Upper lobe of right lung (tissue), 1 donor: ENCODE measurements at regions not wholly inside any gene's neighbourhood (a gene's known extent, or its start where the extent isn't known, plus 50 kb on each side); places are given as distances from the start of the nearest gene placed in this dataset.

ENCODE experiments used
- ATAC-seq: fragments of 200-7000 bp; cut with Tn5 transposase; one replicate; pipeline ENCODE4 v1.9.1; 2020; ENCODE audit warnings: mild to moderate bottlenecking, moderate library complexity
- DNase-seq: peaks from one replicate; pipeline ENCODE4 v3.0.0-alpha.2; 2020
- H3K27ac ChIP-seq: fragments of 200-600 bp; one replicate; pipeline ENCODE4 v1.8.0; 2022
- H3K27me3 ChIP-seq: fragments of 200-600 bp; one replicate; pipeline ENCODE4 v1.8.0; 2022; ENCODE audit warnings: mild to moderate bottlenecking
- H3K36me3 ChIP-seq: fragments of 200-600 bp; one replicate; pipeline ENCODE4 v1.8.0; 2022
- H3K4me1 ChIP-seq: fragments of 200-600 bp; one replicate; pipeline ENCODE4 v1.8.0; 2022
- H3K4me3 ChIP-seq: fragments of 200-600 bp; one replicate; pipeline ENCODE4 v1.8.0; 2022; ENCODE audit warnings: mild to moderate bottlenecking
- H3K9me3 ChIP-seq: fragments of 200-600 bp; one replicate; pipeline ENCODE4 v1.8.0; 2022
- intact Hi-C: fragments of 100-400 bp; cut with DNase I; formaldehyde crosslinking; loops from one replicate; pipeline ENCODE4 v1.11.0; 2022
- TF ChIP-seq, protein P1 (sequence below): fragments of 200-600 bp; IDR thresholded peaks from one replicate; pipeline ENCODE4 v1.8.0; 2022; ENCODE audit warnings: antibody characterized with exemption
- donor health status: DM: no; HTN: yes; CAD: no; lungs with severe emphysema.

DNA sequence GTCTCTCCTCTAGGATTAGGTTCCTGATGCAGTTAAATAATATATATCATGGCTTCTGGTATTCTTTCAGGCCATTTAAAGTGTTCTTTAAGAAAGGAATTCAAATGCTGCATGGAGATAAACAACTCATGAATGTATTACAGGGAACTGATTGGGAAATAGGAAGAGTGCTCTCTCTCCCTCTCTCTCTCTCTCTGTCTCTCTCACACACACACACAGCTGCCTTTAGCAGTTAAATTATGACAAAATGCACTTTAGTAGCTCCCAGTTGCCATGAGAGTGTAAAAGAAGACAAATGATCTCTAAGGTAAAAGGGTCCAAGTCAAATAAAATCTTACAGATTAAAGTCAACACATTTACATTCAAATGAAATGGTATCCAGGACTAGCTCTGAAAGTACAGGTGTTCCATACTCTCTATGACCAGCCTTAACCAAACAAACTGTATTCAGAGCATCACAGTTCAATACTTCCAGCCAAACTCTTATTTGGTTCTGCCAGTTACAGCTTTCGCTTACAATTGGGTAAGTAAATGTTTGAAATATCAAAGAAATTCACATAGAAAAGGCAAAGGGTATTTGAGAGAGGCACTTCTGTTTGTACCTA, 94.7 kb upstream of the CXXC4 start:
- Histone ChIP-seq H3K27me3 (no peaks in the 10 kb centered on the region), H3K4me1 (no peaks in the 10 kb centered on the region), H3K36me3 (no peaks in the 10 kb centered on the region), H3K4me3 (no peak overlapping the region), H3K9me3 (no peaks in the 10 kb centered on the region), H3K27ac (no peak overlapping the region)
- TF ChIP-seq, protein P1, sequence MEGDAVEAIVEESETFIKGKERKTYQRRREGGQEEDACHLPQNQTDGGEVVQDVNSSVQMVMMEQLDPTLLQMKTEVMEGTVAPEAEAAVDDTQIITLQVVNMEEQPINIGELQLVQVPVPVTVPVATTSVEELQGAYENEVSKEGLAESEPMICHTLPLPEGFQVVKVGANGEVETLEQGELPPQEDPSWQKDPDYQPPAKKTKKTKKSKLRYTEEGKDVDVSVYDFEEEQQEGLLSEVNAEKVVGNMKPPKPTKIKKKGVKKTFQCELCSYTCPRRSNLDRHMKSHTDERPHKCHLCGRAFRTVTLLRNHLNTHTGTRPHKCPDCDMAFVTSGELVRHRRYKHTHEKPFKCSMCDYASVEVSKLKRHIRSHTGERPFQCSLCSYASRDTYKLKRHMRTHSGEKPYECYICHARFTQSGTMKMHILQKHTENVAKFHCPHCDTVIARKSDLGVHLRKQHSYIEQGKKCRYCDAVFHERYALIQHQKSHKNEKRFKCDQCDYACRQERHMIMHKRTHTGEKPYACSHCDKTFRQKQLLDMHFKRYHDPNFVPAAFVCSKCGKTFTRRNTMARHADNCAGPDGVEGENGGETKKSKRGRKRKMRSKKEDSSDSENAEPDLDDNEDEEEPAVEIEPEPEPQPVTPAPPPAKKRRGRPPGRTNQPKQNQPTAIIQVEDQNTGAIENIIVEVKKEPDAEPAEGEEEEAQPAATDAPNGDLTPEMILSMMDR: no peak
- no peak for ATAC-seq
- DNase-seq: no peak
- intact Hi-C loops: no loop called here

GRCh38 chr4:104591510-104591911, 96.8 kb upstream of the CXXC4 start:
- no peaks in the 10 kb centered on the region for H3K27me3 ChIP-seq
- intact Hi-C loops: no loop called here
- H3K9me3 ChIP-seq: no peaks in the 10 kb centered on the region
- TF ChIP-seq, protein P1: no peak
- H3K36me3 ChIP-seq: no peaks in the 10 kb centered on the region
- H3K4me3 ChIP-seq: no peak overlapping the region
- DNase-seq (no peak), ATAC-seq (peak; percentile 55)
- H3K4me1 ChIP-seq: no peaks in the 10 kb centered on the region
- H3K27ac ChIP-seq: no peak overlapping the region

GRCh38 chr4:104592183-104592582, 97.5 kb upstream of the CXXC4 start:
- DNase-seq (no peak), ATAC-seq (no peak)
- intact Hi-C loops: no loop called here

GRCh38 chr4:104593019-104593418, 98.3 kb upstream of the CXXC4 start:
- no peaks in the 10 kb centered on the region for H3K9me3 ChIP-seq
- no peaks in the 10 kb centered on the region for H3K4me1 ChIP-seq
- H3K36me3 ChIP-seq: no peaks in the 10 kb centered on the region
- H3K27me3 ChIP-seq: no peaks in the 10 kb centered on the region
- TF ChIP-seq, protein P1: no peak
- intact Hi-C loops: no loop called here
- ATAC-seq (peak; percentile 46), DNase-seq (no peak)
- H3K4me3 ChIP-seq: peak overlapping the region; percentile 18
- H3K27ac ChIP-seq: no peak overlapping the region

More at GRCh38 chr4:104592183-104592582, 97.5 kb upstream of the CXXC4 start:
- Histone ChIP-seq H3K4me3 (no peak overlapping the region), H3K27me3 (no peaks in the 10 kb centered on the region), H3K9me3 (no peaks in the 10 kb centered on the region), H3K36me3 (no peaks in the 10 kb centered on the region), H3K4me1 (no peaks in the 10 kb centered on the region), H3K27ac (no peak overlapping the region)
- TF ChIP-seq, protein P1: no peak

DNA sequence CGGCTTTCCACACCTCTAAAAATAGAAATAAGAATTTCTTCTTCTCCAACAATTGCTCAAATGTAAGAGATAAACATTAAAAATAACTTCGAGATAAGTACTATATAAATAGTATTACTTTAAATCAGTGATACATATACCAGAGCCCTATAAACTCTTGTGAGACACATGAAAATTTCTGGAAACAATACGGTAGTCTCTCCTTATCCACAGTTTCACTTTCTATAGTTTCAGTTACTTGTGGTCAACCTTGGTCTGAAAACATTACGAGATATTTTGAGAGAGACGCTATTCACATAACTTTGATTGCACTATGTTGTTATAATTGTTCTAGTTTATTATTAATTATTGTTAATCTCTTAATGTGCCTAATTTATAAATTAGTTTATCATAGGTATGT, 101.5 kb upstream of the CXXC4 start:
- Histone ChIP-seq H3K27ac (no peak overlapping the region), H3K4me1 (no peaks in the 10 kb centered on the region), H3K4me3 (no peak overlapping the region), H3K9me3 (no peaks in the 10 kb centered on the region), H3K27me3 (no peaks in the 10 kb centered on the region), H3K36me3 (no peaks in the 10 kb centered on the region)
- intact Hi-C loops: no loop called here
- DNase-seq: no peak
- ATAC-seq: no peak
- TF ChIP-seq, protein P1: no peak

GRCh38 chr4:104615496-104615895, 120.8 kb upstream of the CXXC4 start:
- intact Hi-C loops: no loop called here
- no peaks in the 10 kb centered on the region for H3K36me3 ChIP-seq
- DNase-seq (no peak), ATAC-seq (no peak)
- no peak overlapping the region for H3K4me3 ChIP-seq
- H3K27ac ChIP-seq: no peak overlapping the region
- no peaks in the 10 kb centered on the region for H3K4me1 ChIP-seq
- H3K27me3 ChIP-seq: no peaks in the 10 kb centered on the region
- H3K9me3 ChIP-seq: no peaks in the 10 kb centered on the region
- TF ChIP-seq, protein P1: no peak
